ENCODE measurements at regions not wholly inside any gene's neighbourhood (a gene's known extent, or its start where the extent isn't known, plus 50 kb on each side); places are given as distances from the start of the nearest gene placed in this dataset.

DNA sequence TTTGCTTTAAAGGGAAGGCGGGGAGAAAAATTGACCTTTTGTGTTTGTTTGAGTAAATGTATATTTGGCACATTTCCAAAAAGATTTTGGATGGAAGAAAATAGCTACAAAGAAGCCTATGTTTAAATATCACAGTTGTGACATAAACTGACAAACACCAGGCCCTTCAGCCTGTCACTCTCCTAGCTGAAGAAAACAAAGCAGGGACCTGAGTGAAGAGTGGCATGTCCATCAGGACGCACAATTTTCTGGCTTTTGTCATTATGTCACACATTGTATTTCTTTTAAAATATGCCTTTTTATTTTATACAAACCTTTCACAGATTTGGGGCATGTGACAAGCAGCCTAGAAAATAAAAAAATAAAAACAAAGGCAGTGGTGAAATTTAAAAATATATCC, 241.2 kb downstream of the OGFRL1 start:
- no peak for DNase-seq

DNA sequence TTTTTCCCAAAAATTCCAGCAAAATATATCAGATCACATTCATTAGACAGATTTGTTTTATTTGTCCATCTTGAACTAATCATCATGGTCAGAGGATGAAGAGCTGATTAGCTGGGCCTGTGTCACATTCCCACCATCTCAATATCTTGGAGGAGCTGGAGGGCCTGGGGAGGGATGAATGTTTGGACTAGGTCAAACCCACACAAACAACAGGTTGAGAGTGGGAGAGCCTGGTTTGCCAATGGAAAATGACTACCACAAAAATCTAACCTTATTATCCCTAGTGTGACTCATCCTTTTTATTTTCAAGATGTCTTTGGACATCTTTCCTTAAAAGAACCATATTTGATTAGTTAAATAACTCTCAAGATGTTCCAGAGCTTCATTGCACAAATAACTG, 242.4 kb downstream of the OGFRL1 start:
- no peak for DNase-seq

DNA sequence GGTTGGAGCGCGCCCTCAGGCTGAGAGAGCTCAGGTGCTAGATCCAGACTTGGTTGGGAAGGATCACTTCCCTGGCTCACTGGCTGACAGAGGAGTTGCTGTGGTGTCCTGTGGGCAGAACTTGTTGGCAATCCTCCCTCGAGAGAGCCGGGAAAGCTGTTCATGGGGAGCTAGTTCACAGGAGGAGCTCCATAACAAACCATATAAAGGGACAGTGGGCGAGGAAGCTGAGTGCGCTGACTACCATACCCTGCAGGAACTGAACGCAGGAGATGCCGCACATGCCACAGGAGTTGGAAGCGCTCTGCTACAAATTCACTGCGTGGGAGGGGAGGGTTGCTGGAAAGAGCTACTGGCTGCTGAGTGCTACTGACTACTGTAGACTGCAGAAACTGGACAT, 243.2 kb downstream of the OGFRL1 start:
- no peak for DNase-seq

DNA sequence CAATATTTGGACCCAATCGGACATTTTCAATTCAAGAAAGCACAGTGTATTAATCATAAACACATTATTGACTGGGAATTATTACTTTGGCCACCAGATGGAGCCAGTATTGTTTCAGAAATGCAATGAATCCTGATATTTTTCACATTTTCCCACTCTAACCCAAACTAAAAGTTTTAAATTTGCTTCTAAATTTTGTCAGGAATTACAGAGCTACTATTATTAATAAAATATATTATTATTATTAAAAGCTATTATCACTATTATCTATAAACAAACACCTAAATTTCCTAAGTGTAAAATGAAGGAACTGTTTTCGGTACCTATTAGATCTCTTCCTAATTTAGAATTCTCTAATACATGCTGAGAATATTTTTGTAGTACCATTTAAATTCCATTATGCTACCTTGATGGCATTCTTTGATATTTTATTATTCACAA, 245.3 kb downstream of the OGFRL1 start:
- DNase-seq, result peak in 1 of 2 donors; percentile 7

DNA sequence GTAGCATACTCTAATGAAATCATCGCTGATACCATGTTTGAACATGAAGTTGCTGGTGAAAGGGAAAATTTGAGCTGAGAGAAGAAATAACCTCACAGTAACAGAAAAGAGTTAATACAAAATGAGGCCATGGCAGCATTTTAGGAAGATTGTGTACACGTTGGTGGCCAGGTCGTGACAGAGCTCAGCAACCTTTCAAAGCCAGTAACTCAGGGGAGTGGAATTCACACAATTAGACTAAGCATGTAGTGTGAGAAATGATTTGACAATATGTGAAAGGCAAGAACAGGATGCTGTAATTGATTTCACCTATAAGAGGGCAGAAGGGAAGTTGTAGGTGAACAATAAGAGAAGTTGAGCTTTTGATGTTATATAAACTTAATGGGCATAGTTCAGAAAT, 246.3 kb downstream of the OGFRL1 start:
- DNase-seq, result no peak

DNA sequence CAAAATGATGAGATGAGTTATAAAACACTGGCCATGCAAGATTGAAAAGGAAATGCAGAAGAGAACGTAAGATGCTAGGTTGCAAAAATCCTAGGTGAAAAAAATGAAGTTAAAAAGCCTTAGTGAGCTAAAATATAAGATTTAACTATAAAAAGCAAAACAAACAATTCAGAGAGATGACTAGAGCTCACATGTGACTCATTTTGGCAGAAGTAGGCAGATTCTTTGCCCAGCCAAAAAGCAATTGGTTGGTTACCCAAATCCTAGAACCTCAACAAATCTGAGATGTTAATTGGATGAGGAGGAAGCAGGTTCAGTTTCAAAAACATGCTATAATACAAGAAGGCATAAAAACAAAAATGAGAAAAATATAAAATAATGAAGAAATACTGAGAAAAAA, 249.1 kb downstream of the OGFRL1 start:
- DNase-seq, result no peak

DNA sequence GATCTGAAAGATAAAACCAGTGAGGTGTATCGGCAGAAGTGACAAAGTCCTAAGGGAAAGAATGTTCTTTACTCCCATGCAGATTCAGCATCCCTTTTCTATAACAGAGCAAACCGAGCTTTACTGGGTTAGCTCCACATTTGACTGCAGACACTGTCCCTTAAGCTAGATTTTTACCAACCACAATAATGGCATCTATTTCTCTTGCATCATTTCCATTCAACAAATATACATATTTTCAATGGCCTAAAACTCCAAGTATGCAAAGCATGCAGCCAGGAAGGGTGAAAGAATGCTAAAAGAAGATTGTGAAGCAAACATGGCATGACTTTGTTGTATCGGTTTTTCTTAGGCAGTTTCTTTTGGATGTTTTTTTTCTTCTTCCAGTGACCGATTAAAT, 255.4 kb downstream of the OGFRL1 start:
- no peak for DNase-seq

DNA sequence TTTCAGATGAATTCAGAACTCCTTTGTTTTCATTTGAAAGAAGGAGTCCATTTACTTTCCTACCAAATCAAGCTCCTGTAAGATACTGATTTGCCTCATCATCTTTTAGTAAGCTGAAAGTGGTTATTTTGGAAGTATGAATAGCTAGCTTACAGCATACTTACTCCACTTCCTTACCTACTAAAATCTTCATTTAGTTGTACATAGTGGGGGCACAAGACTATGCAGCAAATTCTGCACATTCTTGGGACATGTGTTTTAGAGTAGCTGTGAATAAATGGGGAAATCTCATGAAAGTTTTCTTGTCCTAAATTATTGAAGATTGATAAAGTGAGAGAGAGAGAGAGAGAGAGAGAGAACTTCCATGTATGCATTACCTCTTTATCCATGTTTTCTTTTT, 256.3 kb downstream of the OGFRL1 start:
- no peak for DNase-seq

DNA sequence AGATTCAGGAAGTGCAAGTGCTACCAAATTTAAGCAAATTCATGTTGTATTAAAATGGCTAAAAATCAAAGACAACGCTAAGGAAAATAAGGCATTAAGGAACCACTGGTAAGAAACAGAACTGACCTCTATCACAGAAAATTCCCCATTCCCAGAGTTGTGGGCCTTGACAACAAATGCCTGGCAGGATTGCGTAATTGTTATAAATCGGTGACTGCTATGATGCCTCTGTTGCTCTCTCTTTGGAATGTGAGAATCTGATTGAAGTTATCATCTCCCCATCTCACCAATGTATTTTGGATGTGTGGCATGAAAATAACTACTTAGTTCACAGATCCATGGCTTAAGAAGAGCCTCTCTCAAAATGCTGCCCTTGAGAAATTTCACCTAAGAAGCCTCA, 257.3 kb downstream of the OGFRL1 start:
- DNase-seq, result no peak

DNA sequence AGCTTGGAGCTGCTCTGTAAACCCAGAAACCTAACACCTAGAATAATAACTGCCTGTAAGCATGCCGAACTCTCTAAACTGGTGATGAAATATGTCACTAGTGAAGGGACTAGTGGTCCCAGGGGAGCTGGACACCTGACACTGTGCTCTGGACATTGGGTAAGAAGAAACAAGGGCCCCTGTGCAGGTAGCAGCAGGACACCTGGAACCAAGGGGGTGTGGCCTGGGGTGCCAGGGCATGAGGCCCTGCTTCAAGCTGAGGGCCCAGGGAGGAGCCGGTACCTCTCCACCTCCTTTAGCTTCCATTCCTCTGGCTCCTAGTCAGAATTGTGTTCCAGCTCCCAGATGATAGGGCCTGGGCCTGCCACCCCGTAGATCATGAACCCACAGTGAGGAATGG, 263.2 kb downstream of the OGFRL1 start:
- no peak for DNase-seq

DNA sequence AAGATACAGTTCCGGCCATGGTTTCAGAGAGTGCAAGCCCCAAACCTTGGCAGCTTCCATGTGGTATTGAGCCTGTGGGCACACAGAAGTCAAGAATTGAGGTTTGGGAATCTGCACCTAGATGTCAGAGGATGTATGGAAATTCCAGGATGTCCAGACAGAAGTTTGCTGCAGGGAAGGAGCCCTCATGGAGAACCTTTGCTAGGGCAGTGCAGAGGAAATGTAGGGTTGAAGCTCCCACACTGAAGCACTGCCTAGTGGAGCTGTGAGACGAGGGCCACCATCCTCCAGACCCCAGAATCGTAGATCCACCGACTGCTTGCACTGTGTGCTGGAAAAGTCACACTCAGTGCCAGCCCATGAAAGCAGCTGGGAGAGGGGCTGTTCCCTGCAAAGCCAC, 267.5 kb downstream of the OGFRL1 start:
- DNase-seq, result no peak

DNA sequence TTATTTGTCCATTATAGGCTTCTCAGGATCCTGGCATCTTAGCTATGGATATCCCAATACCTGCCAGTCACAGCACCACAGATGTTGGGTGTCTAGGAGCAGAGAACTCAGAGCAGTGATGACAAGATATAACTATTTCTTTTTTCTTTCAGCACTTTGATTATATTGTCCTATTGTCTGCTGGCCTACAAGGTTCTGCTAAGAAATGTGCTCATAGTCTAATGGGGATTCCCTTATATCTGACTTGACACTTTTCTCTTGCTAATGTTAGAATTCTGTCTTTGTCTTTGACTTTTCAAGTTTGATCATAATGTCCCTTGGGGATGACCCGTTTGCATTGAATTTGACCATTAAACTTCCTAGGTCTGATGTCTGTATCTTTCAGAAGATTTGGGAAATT, 270.4 kb downstream of the OGFRL1 start:
- DNase-seq, result no peak

DNA sequence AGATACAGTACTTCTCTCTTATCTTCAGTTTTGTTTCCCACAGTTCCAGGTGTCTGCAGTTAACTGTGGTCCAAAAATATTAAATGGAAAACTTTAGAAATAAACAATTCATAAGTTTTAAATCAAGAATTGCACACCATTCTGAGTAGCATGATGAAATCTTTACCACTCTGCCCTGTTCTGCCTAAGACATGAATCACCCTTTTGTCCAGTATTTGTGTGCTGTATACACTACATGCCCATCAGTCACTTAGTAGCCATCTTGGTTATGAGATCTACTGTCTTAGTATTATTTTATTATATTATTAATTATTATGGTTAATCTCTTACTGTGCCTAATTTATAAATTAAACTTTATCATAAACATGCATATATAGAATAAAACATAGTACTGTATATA, 279.0 kb downstream of the OGFRL1 start:
- DNase-seq, result no peak

DNA sequence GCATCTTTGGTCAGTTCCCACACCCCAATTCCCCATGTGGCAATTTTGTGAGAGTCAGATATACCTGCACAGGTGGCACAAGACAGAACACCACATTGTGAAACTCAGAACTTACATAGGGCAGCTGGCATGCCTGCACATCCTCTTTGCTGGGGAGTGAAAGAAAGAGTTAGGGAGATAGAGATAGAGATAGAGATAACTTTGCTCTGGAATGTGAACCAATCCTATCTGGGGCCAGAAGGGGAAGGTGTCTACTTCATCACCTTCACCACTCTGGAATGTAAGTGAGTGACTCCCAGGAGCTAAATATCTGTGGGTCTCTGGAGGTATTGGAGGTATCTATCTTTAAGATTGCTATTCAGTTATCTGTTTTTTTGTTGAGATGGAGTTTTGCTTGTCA, 289.2 kb downstream of the OGFRL1 start:
- DNase-seq, result no peak

DNA sequence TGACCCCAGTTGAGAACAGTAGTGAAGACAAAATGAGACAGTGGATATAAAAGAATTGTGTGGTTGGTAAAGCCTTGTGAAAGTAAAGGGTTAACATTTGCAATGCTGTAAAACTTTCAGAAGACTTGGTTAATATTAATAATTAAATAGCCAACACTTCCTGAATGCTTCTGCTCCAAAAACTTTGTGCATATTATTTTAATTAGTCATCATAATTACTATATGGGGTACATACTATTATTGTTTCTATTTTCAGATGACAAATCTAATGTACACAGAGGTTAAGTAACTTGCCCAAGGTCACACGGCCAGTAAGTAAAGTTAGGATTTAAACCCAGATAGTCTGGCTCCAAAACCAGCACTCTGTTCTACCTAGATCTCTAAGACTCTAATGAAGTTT, 291.3 kb downstream of the OGFRL1 start:
- DNase-seq, result no peak

DNA sequence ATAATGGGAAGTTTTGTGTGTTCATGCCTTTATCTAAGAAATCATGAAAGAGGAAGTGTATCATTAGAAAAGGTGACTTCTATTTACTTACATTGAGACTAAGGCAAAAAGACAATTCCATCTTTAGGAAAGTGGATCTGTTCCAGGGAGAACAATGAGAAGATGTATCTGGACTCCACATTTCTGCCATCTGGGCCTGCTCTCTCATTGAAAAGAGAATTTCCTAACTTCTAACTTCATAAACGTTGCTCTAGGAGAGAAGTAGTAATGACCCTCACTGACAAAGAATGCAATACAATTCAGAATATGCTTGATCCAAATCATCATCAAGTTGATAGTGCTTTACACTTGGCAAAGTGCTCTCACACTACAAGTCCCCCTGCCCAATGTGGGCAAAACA, 294.2 kb downstream of the OGFRL1 start:
- no peak for DNase-seq

DNA sequence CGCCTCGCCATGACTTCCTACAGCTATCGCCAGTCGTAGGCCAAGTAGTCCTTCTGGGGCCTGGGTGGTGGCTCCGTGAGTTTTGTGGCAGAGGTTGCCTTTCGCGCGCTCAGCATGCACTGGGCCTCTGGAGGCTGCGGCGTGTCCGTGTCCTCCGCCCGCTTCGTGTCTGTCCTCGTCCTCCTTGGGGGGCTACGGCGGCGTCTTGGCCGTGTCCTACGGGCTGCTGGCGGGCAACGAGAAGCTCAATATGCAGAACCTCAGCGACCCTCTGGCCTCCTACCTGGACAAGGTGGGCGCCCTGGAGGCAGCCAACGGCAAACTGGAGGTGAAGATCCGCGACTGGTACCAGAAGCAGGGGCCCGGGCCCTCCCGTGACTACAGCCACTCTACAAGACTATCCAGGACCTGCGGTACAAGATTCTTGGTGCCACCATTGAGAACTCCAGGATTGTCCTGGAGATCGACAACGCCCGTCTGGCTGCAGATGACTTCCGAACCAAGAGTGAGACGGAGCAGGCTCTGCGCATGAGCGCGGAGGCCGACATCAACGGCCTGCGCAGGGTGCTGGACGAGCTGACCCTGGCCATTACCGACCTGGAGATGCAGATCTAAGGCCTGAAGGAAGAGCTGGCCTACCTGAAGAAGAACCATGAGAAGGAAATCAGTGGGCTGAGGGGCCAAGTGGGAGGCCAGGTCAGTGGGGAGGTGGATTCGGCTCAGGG, 296.3 kb downstream of the OGFRL1 start:
- DNase-seq, result no peak

DNA sequence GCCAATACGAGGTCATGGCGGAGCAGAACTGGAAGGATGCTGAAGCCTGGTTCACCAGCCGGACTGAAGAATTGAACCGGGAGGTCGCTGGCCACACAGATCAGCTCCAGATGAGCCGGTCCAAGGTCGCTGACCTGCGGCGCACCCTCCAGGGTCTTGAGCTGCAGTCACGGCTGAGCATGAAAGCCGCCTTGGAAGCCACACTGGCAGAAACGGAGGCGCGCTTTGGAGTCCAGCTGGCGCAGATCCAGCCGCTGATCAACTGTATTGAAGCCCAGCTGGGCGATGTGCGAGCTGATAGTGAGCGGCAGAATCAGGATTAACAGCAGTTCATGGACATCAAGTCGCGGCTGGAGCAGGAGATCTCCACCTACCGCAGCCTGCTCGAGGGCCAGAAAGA, 296.9 kb downstream of the OGFRL1 start:
- no peak for DNase-seq

DNA sequence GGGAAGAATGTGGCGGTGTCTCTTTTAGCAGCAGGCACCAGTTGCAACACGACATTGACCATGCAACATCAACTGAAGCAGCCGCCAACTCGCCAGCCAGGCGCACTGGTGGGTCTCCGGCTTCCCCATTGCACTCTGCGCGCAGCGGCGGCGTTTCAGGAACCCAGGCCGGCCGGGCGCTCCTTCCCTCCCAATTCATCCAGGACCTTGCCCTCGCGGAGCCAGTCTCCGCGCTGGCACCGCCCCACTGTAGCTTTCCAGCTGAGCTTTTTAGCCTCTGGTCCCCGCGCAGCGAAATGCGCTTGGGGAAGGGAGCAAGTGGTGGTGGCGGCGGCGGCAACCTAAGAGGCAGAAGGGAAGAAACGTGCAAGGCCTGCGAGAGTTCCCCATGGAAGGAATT, 297.9 kb upstream of the RIMS1 start:
- no peak for DNase-seq

DNA sequence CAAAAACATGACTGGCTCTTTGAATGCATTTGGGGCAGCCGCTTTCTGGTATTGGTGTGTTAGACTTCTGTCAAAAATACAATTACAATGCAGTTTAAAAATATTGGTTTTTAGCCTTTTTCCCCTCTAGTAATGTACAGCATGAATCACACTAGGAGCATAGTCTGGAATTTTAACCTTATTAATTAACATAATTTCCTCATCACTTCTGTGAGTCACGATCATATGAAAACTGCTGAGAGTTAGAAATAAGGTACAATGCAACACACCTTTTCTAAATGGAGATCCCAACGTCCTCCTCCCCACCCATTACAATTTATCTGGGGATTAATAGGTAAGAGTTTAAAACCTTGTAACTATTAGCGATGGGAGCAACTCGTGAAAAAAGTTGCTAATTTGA, 297.1 kb upstream of the RIMS1 start:
- DNase-seq, result no peak

DNA sequence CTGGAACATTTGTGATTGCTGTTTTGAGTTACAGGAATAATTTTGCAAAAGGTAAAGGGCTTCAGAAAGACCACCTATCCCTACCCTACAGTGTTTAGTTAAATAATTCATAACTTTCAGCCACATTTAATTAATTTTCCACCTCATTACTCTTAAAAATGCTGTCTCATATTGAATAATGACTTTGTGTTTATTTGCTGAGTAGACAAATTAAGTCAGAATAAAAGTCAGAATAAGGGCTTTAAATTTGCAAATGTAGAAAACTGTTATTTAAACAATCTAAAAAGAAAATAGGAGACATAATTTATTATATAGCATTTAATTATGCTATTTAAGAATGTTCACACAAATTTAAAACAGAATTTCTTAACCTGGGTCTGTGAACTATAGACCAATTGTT, 293.7 kb upstream of the RIMS1 start:
- no peak for DNase-seq

DNA sequence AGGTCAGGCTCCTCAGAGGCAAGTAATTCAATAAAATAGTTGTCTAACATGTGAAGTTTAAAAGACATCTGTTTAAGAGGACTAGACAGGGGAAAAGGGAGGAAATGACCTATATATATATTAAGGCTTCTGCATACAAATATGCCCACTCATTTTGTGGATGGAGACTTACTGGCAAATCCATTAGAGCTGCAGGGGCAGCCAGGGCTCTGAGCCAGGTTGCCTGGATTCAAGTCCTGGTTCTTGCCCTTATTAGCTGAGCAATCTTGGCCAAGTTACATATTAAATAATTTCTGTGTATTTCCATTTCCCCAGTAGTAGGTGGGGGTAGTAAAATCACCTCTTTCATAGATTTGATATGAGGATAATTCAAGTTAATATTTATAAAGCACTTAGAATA, 287.0 kb upstream of the RIMS1 start:
- DNase-seq, result no peak

DNA sequence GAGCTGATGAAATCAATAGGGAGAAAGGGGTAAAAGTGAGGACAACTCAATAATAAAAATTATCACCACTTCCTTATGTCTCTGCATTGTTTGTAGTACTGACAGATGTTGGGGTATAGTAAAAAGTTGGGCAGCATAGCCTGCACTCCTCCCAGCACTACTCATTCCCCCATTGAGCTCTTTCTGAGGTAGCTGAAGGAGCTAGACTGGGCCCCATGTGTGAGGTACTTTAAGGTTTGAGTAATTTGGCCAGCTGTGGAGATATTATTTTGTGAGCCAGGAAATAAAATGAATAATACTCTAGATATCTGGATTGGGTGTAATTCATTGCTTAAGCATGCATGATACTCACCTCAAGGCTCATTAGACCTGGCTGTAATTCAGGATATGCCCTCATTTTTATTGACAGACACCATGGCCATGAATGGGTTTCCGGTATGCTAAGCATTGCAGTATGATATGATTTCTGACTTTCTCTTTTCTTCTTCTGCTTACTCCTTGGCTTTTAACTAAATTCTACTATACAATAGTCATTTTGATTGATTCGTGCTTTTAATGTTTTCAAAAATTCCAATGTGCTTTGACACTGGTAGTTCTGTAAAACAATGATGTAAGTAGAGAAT, 283.9 kb upstream of the RIMS1 start:
- no peak for DNase-seq

DNA sequence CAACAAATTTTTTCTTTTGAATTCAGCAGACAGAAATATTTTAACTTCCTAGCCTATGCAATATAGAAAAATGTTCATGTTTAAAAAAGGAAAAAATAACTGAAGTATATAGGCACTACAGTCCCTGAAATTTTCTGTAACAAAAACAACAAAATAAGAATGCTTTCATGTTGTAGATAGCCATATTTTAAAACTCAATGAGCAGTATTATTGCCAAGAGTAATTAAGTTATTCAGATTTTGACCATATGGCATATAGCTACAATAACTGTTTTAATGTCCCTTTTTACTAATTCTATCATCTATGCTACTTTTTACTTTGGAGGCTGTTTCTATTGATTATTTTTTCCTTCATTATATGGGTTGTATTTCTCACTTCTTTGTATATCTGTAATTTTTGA, 283.3 kb upstream of the RIMS1 start:
- no peak for DNase-seq

DNA sequence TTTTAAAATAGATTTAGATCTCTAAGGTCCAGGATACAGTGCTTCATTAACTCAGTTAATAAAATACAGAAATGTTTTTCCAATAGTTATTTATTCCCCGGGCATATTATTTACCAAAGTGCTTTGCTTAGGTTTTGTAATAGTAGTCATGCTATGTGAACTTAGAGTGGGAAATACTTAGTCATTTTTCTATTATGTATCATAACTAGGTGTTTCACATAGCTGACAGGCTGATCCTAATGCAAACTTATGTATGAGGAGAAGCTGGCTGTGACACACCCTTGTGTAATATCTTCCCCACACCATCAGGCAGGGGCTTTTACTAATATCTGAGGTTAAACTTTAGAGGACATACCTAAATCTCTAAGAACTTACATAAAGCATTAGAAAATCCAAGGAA, 277.7 kb upstream of the RIMS1 start:
- no peak for DNase-seq

Data from inflammatory macrophage (primary cell).